Stomach (tissue), 8 donors: ENCODE measurements at regions not wholly inside any gene's neighbourhood (a gene's known extent, or its start where the extent isn't known, plus 50 kb on each side); places are given as distances from the start of the nearest gene placed in this dataset.

Experiments used
- DNase-seq, 2 donors: peaks; one replicate each; pipeline versions ENCODE4 v3.0.0 to v3.0.0-alpha.2; 2013 to 2019
- H3K27ac ChIP-seq, 5 donors: fragments of 200-600 bp in 4 of 5; sonication (generic) in 4 of 5; one replicate each; pipeline ENCODE4 v1.5.1; 2013 to 2019; ENCODE audit warnings: mild to moderate bottlenecking in 1 of 5, moderate library complexity in 1 of 5
- H3K27me3 ChIP-seq, 3 donors: fragments of 200-600 bp; sonication (generic); one replicate each; pipeline ENCODE4 v1.5.1; 2017 to 2019; ENCODE audit warnings: mixed run types in 1 of 3
- H3K36me3 ChIP-seq, 4 donors: fragments of 200-600 bp; sonication (generic); 1 replicate in 3 of 4; 2 replicates in 1 of 4; pipeline ENCODE4 v1.5.1; 2016 to 2019
- H3K4me1 ChIP-seq, 4 donors: fragments of 200-600 bp; sonication (generic); one replicate each; pipeline ENCODE4 v1.5.1; 2016 to 2019
- H3K4me3 ChIP-seq, 4 donors: fragments of 200-600 bp; sonication (generic) in 3 of 4; one replicate each; pipeline ENCODE4 v1.5.1; 2016 to 2019; ENCODE audit warnings: mild to moderate bottlenecking in 1 of 4
- H3K9me3 ChIP-seq, 4 donors: fragments of 200-600 bp; sonication (generic); one replicate each; pipeline ENCODE4 v1.5.1; 2016 to 2019
- EP300 ChIP-seq: sonication (generic); formaldehyde crosslinking; IDR thresholded peaks from one replicate; pipeline ENCODE4 v1.6.1; 2017; ENCODE audit warnings: antibody characterized with exemption
- POLR2A ChIP-seq, 4 donors: fragments of 450-650 bp; IDR thresholded peaks; one replicate each; pipeline ENCODE4 v1.6.1; 2016; ENCODE audit warnings: antibody characterized with exemption in 4 of 4, control low read depth in 2 of 4, mild to moderate bottlenecking in 1 of 4, moderate library complexity in 1 of 4
- POLR2AphosphoS5 ChIP-seq, 3 donors: sonication (generic); formaldehyde crosslinking; IDR thresholded peaks; one replicate each; pipeline ENCODE4 v1.6.1; 2016; ENCODE audit warnings: antibody characterized with exemption in 3 of 3
- WGBS, 5 donors: extraction: QIAGEN DNeasy Blood & Tissue Kit in 3 of 5; methylation state at CpG; one replicate each; pipeline versions ENCODE4 v1.1.5 to v1.1.7; 2013 to 2018; 5-methylcytosine and 5-hydroxymethylcytosine counted together
- intact Hi-C: fragments of 100-400 bp; cut with DNase I; formaldehyde crosslinking; loops from one replicate; pipeline ENCODE4 v1.15.1; 2023; ENCODE audit warnings: low total_unique reads
- TF ChIP-seq, protein P1 (sequence below), 7 experiments: fragments of 450-650 bp in 4 of 7; fragments of 200-600 bp in 3 of 7; sonication (generic) in 3 of 7; IDR thresholded peaks; one replicate each; pipeline ENCODE4 v1.5.1; 2016 to 2019; ENCODE audit warnings: antibody characterized with exemption in 7 of 7, control low read depth in 2 of 7, mild to moderate bottlenecking in 1 of 7
- donor health status: healthy with polysubstance abuse.
- donor health status: Bipolar disorder and iron deficiency.
- donor health status: healthy.

DNA sequence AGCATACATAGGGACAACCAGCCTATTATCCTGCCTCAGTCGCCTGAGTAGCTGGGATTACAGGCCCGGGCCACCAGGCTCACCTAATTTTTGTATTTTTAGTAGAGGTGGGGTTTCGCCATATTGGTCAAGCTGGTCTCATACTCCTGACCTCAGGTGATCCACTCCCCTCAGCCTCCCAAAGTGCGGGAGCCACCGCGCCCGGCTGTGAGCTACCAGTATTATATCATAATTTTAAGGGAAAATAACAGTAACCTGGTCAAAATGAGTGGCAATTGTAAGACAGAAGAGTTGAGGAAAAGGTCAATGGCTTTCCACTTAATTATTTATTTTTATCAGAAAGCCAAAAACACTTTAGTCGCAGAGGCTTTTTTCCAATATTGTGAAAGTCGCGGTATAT lies 652.6 kb upstream of the BCHE start:
- no peaks in the 10 kb centered on the region for H3K27me3 ChIP-seq
- peaks cover 0 to 7% (median 0%) of the 10 kb centered on the region in 4 donors for H3K9me3 ChIP-seq
- H3K27ac ChIP-seq = no peak overlapping the region
- TF ChIP-seq EP300 = no peak
- TF ChIP-seq, protein P1, sequence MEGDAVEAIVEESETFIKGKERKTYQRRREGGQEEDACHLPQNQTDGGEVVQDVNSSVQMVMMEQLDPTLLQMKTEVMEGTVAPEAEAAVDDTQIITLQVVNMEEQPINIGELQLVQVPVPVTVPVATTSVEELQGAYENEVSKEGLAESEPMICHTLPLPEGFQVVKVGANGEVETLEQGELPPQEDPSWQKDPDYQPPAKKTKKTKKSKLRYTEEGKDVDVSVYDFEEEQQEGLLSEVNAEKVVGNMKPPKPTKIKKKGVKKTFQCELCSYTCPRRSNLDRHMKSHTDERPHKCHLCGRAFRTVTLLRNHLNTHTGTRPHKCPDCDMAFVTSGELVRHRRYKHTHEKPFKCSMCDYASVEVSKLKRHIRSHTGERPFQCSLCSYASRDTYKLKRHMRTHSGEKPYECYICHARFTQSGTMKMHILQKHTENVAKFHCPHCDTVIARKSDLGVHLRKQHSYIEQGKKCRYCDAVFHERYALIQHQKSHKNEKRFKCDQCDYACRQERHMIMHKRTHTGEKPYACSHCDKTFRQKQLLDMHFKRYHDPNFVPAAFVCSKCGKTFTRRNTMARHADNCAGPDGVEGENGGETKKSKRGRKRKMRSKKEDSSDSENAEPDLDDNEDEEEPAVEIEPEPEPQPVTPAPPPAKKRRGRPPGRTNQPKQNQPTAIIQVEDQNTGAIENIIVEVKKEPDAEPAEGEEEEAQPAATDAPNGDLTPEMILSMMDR (IDR thresholded peaks at IDR 0.05) = no peak
- no peak for TF ChIP-seq POLR2AphosphoS5 (IDR thresholded peaks at IDR 0.05)
- no peak for TF ChIP-seq POLR2A (IDR thresholded peaks at IDR 0.05)
- intact Hi-C loops = no loop called here
- no peak overlapping the region for H3K4me3 ChIP-seq
- no peaks in the 10 kb centered on the region for H3K36me3 ChIP-seq
- no peak for DNase-seq
- no peaks in the 10 kb centered on the region for H3K4me1 ChIP-seq
- WGBS, 5 donors = 93 to 98% (median 96%) methylated on average over 10 of the region's 10 CpGs

DNA sequence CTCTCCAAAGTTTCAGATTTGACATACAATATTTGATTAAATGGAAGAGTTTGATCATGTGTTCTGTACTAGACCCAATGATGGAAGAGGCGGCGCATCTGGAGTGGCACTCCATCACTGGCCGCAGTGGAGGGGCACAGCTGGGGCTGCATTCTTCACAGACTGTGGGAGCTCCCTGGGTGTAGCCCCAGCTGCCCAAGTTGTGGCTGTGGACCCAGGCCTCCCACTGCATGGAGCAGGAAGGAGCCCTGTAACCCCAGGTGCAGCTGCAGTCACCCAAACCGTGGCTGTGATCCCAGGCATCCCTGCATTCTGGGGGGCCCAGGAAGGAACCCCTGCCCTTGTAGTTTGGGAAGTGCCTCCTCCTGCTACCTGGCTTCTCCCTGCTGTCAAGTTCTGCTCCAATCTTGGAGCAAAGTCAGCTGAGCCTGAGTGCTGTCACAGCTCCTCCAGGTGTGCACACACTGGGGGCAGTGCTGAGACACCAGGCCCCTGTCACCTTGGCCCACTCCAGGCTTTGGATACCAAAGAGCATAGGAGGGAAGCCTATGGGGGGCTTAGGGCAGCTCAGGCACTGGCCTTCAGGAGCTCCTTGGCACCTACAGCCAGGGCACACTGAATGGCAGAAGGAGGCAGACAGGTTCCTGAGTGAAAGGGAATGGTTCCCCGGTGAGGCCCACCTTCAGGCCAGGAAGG lies 651.9 kb upstream of the BCHE start:
- 77 to 95% (median 90%) methylated on average over 4 to 5 of the region's 5 CpGs for WGBS, 5 donors
- H3K27me3 ChIP-seq = no peaks in the 10 kb centered on the region
- no peak overlapping the region for H3K4me3 ChIP-seq
- no peak overlapping the region for H3K27ac ChIP-seq
- intact Hi-C loops = no loop called here
- TF ChIP-seq POLR2A (IDR thresholded peaks at IDR 0.05) = no peak
- no peak for TF ChIP-seq POLR2AphosphoS5 (IDR thresholded peaks at IDR 0.05)
- TF ChIP-seq, protein P1 (IDR thresholded peaks at IDR 0.05) = no peak
- TF ChIP-seq EP300 = no peak
- H3K9me3 ChIP-seq = peaks cover 0 to 7% (median 0%) of the 10 kb centered on the region in 4 donors
- no peaks in the 10 kb centered on the region for H3K4me1 ChIP-seq
- H3K36me3 ChIP-seq = no peaks in the 10 kb centered on the region
- no peak for DNase-seq

DNA sequence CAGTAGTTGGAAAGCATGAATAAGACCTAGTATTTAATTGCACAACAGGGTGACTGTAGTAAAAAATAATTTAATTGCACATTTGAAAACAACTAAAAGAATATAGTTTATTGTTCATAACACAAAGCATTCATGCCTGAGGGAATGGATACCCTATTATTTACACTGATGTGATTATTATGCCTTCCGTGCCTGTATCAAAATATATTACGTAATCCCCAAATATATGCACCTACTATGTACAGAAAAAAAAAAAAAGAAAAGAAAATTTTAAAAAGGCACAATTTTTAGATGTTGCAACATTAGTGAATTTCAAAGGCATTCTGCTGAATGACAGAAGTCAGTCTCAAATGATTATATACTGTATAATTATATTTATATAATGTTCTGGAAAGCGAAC lies 647.2 kb upstream of the BCHE start:
- H3K36me3 ChIP-seq = no peaks in the 10 kb centered on the region
- TF ChIP-seq POLR2AphosphoS5 (IDR thresholded peaks at IDR 0.05) (no peak), EP300 (no peak), POLR2A (IDR thresholded peaks at IDR 0.05) (no peak)
- TF ChIP-seq, protein P1 (IDR thresholded peaks at IDR 0.05) = no peak
- 85 to 92% (median 88%) methylated on average over 3 of the region's 3 CpGs for WGBS, 5 donors
- no peaks in the 10 kb centered on the region for H3K27me3 ChIP-seq
- no peak overlapping the region for H3K27ac ChIP-seq
- intact Hi-C loops = no loop called here
- H3K9me3 ChIP-seq = peaks cover 0 to 7% (median 0%) of the 10 kb centered on the region in 4 donors
- H3K4me3 ChIP-seq = no peak overlapping the region
- no peaks in the 10 kb centered on the region for H3K4me1 ChIP-seq
- no peak for DNase-seq

DNA sequence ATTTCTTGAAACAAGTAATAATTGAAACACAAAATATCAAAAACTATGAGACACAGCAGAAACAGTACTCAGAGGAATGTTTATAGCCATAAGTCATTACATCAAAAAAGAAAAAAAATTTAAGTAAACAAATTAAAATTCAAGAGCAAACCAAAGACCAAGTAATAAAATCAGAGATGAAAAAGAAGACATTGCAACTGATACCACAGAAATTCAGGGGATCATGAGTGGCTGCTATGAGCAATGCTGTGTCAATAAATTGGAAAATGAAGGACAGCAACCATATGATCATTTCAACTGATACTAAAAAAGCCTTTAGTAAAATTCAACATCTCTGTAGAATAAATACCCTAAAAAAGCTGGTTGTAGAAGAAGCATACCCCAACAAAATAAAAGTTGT lies 644.1 kb upstream of the BCHE start:
- DNase-seq = no peak
- Histone ChIP-seq H3K27me3 (no peaks in the 10 kb centered on the region), H3K4me1 (no peaks in the 10 kb centered on the region), H3K27ac (no peak overlapping the region), H3K36me3 (no peaks in the 10 kb centered on the region), H3K4me3 (no peak overlapping the region), H3K9me3 (peaks cover 0 to 5% (median 2%) of the 10 kb centered on the region in 4 donors)
- intact Hi-C loops = no loop called here
- TF ChIP-seq POLR2AphosphoS5 (IDR thresholded peaks at IDR 0.05) (no peak), POLR2A (IDR thresholded peaks at IDR 0.05) (no peak), EP300 (no peak)
- TF ChIP-seq, protein P1 (IDR thresholded peaks at IDR 0.05) = no peak
